H1 (cell line): ENCODE measurements at regions not wholly inside any gene's neighbourhood (a gene's known extent, or its start where the extent isn't known, plus 50 kb on each side); places are given as distances from the start of the nearest gene placed in this dataset.

Source experiments
- CTCF ChIA-PET: fragments of 300-600 bp; sonication (Branson Sonifier 250); formaldehyde crosslinking; loops from one replicate; lab custom pipeline; 2021; ENCODE audit not compliant: partially characterized antibody; lab: Charles Lee
- POLR2A ChIA-PET: fragments of 300-600 bp; sonication (Branson Sonifier 250); formaldehyde crosslinking; loops from one replicate; lab custom pipeline; 2021; ENCODE audit warnings: inconsistent platforms; ENCODE audit not compliant: partially characterized antibody; lab: Charles Lee
- DNase-seq, 2 experiments: peaks; one replicate each; pipeline versions ENCODE4 v3.0.0 to v3.0.0-alpha.2; 2010 to 2022; ENCODE audit warnings: low spot score in 2 of 2, low read depth in 1 of 2, mixed read lengths in 1 of 2
- FAIRE-seq: peaks from 2 replicates; lab custom pipeline; 2011; peaks lifted over from hg19 to GRCh38; lab: Jason Lieb, UNC
- H2AFZ ChIP-seq: 2 replicates; pipeline ENCODE4 v1.8.1; 2012; ENCODE audit warnings: low read length, inconsistent platforms
- H2AK5ac ChIP-seq: 2 replicates; pipeline ENCODE4 v1.6.1; 2013; ENCODE audit warnings: low read depth, low read length
- H2BK120ac ChIP-seq: replicated peaks from 2 replicates; pipeline ENCODE3; 2013; ENCODE audit warnings: low read depth, low read length, inconsistent platforms
- H2BK12ac ChIP-seq: 2 replicates; pipeline ENCODE4 v1.6.1; 2013; ENCODE audit warnings: low read depth, low read length
- H2BK15ac ChIP-seq: 2 replicates; pipeline ENCODE4 v1.6.1; 2013; ENCODE audit warnings: low read length
- H2BK20ac ChIP-seq: 2 replicates; pipeline ENCODE4 v1.6.1; 2013; ENCODE audit warnings: low read length
- H2BK5ac ChIP-seq: 2 replicates; pipeline ENCODE4 v1.6.1; 2013; ENCODE audit warnings: low read depth, low read length
- H3K14ac ChIP-seq: 2 replicates; pipeline ENCODE4 v1.6.1; 2013; ENCODE audit warnings: inconsistent platforms; ENCODE audit not compliant: insufficient read length
- H3K18ac ChIP-seq: 2 replicates; pipeline ENCODE4 v1.6.1; 2013; ENCODE audit warnings: low read length; ENCODE audit errors: extremely low read depth
- H3K23ac ChIP-seq: 2 replicates; pipeline ENCODE4 v1.6.1; 2013; ENCODE audit warnings: inconsistent platforms; ENCODE audit not compliant: insufficient read length
- H3K23me2 ChIP-seq: 2 replicates; pipeline ENCODE4 v1.6.1; 2013; ENCODE audit warnings: low read depth, low read length
- H3K27ac ChIP-seq: 2 replicates; pipeline ENCODE4 v1.6.1; 2011; ENCODE audit warnings: low read depth, low read length, inconsistent platforms
- H3K27me3 ChIP-seq, 4 experiments: replicated peaks in 1 of 4; 1 replicate in 1 of 4; 2 replicates in 3 of 4; pipeline versions ENCODE4 v1.6.1 to v1.8.1; 2011 to 2013; ENCODE audit warnings: low read length in 3 of 4, mild to moderate bottlenecking in 3 of 4, inconsistent platforms in 2 of 4, mixed read lengths in 2 of 4, moderate library complexity in 1 of 4; ENCODE audit not compliant: control insufficient read depth in 3 of 4, insufficient read depth in 3 of 4; ENCODE audit errors: extremely low read depth in 1 of 4
- H3K36me3 ChIP-seq, 4 experiments: 2 replicates each; pipeline versions ENCODE4 v1.6.1 to v1.8.1; 2011 to 2013; ENCODE audit warnings: mild to moderate bottlenecking in 4 of 4, low read length in 3 of 4, moderate library complexity in 2 of 4, control low read depth in 1 of 4, inconsistent platforms in 1 of 4; ENCODE audit not compliant: insufficient read depth in 4 of 4, control insufficient read depth in 2 of 4
- H3K4ac ChIP-seq: replicated peaks from 2 replicates; pipeline ENCODE3; 2013; ENCODE audit warnings: low read length, low read depth, mixed read lengths, inconsistent platforms; ENCODE audit not compliant: insufficient read length
- H3K4me1 ChIP-seq, 4 experiments: replicated peaks in 1 of 4; 1 replicate in 1 of 4; 2 replicates in 3 of 4; pipeline versions ENCODE4 v1.6.1 to v1.8.1; 2011 to 2013; ENCODE audit warnings: low read length in 3 of 4, inconsistent platforms in 2 of 4, mixed read lengths in 1 of 4; ENCODE audit not compliant: insufficient read depth in 4 of 4, control insufficient read depth in 3 of 4
- H3K4me2 ChIP-seq, 2 experiments: 2 replicates each; pipeline versions ENCODE4 v1.6.1 to v1.8.1; 2011 to 2013; ENCODE audit warnings: low read depth in 2 of 2, low read length in 2 of 2, control low read depth in 1 of 2, inconsistent platforms in 1 of 2, mild to moderate bottlenecking in 1 of 2; ENCODE audit not compliant: insufficient read depth in 1 of 2
- H3K4me3 ChIP-seq, 4 experiments: fragments of 200-600, 300-600 bp in 1 of 4; sonication (generic), shearing (Covaris generic), sonication (Bioruptor Twin) in 1 of 4; 2 replicates each; pipeline versions ENCODE4 v1.5.1 to v1.8.1; 2011 to 2016; ENCODE audit warnings: low read length in 4 of 4, low read depth in 3 of 4, control low read depth in 2 of 4, inconsistent platforms in 2 of 4, mild to moderate bottlenecking in 2 of 4, mixed read lengths in 1 of 4, moderate library complexity in 1 of 4; ENCODE audit not compliant: insufficient read depth in 2 of 4; ENCODE audit errors: extremely low read depth in 1 of 4
- H3K56ac ChIP-seq: replicated peaks from 2 replicates; pipeline ENCODE3; 2013; ENCODE audit warnings: low read depth, mild to moderate bottlenecking, mixed read lengths, low read length, inconsistent platforms; ENCODE audit not compliant: insufficient read length
- H3K79me1 ChIP-seq: 2 replicates; pipeline ENCODE4 v1.6.1; 2013; ENCODE audit warnings: low read depth, low read length, control low read depth
- H3K79me2 ChIP-seq, 2 experiments: 2 replicates each; pipeline versions ENCODE4 v1.6.1 to v1.8.1; 2012 to 2013; ENCODE audit warnings: low read length in 2 of 2, mild to moderate bottlenecking in 2 of 2, inconsistent platforms in 1 of 2; ENCODE audit not compliant: insufficient read depth in 2 of 2, control insufficient read depth in 1 of 2
- H3K9ac ChIP-seq, 4 experiments: replicated peaks in 1 of 4; 1 replicate in 1 of 4; 2 replicates in 3 of 4; pipeline versions ENCODE4 v1.6.1 to v1.8.1; 2011 to 2013; ENCODE audit warnings: low read depth in 3 of 4, low read length in 3 of 4, control low read depth in 2 of 4, mild to moderate bottlenecking in 2 of 4, moderate library complexity in 2 of 4, inconsistent platforms in 1 of 4; ENCODE audit errors: extremely low read depth in 1 of 4
- H3K9me3 ChIP-seq, 2 experiments: 2 replicates each; pipeline versions ENCODE4 v1.6.1 to v1.8.1; 2012 to 2013; ENCODE audit warnings: mild to moderate bottlenecking in 2 of 2, moderate library complexity in 2 of 2, control low read depth in 1 of 2, inconsistent platforms in 1 of 2, low read depth in 1 of 2, low read length in 1 of 2, mixed read lengths in 1 of 2; ENCODE audit not compliant: insufficient read depth in 2 of 2
- H4K20me1 ChIP-seq, 2 experiments: replicated peaks in 1 of 2; 2 replicates each; pipeline versions ENCODE3 to v1.8.1; 2011 to 2013; ENCODE audit warnings: inconsistent platforms in 2 of 2, low read length in 2 of 2, mild to moderate bottlenecking in 1 of 2; ENCODE audit not compliant: insufficient read depth in 2 of 2, control insufficient read depth in 1 of 2
- H4K5ac ChIP-seq: 2 replicates; pipeline ENCODE4 v1.6.1; 2013; ENCODE audit warnings: low read length, low read depth, mixed read lengths, inconsistent platforms; ENCODE audit not compliant: insufficient read length
- H4K8ac ChIP-seq: 2 replicates; pipeline ENCODE4 v1.8.0; 2013; ENCODE audit warnings: mild to moderate bottlenecking, moderate library complexity, low read length, inconsistent platforms; ENCODE audit not compliant: insufficient read depth; ENCODE audit errors: extremely low read depth
- H4K91ac ChIP-seq: replicated peaks from 2 replicates; pipeline ENCODE3; 2013; ENCODE audit warnings: low read length, mixed read lengths, inconsistent platforms; ENCODE audit not compliant: insufficient read length
- BACH1 ChIP-seq: IDR thresholded peaks from 2 replicates; pipeline ENCODE4 v1.6.1; 2012; ENCODE audit warnings: low read length, improper control_type of control experiment
- BRCA1 ChIP-seq: IDR thresholded peaks from 2 replicates; pipeline ENCODE4 v1.6.1; 2012; ENCODE audit warnings: low read depth, low read length, improper control_type of control experiment
- CEBPB ChIP-seq: IDR thresholded peaks from 2 replicates; pipeline ENCODE4 v1.6.1; 2012; ENCODE audit warnings: low read depth, low read length
- CTBP2 ChIP-seq: IDR thresholded peaks from 2 replicates; pipeline ENCODE4 v1.7.0; 2011; ENCODE audit warnings: borderline replicate concordance, mild to moderate bottlenecking, moderate library complexity, mixed read lengths, low read length; ENCODE audit not compliant: insufficient read depth, insufficient read length
- HDAC6 ChIP-seq: IDR thresholded peaks from one replicate; pipeline ENCODE4 v1.7.1; 2012; ENCODE audit warnings: low read depth, mild to moderate bottlenecking, inconsistent platforms, low read length, moderate library complexity
- KDM4A ChIP-seq: IDR thresholded peaks from one replicate; pipeline ENCODE4 v1.7.1; 2012; ENCODE audit warnings: low read depth, mild to moderate bottlenecking, moderate library complexity, low read length, inconsistent platforms; ENCODE audit not compliant: severe bottlenecking
- NRF1 ChIP-seq: IDR thresholded peaks from 2 replicates; pipeline ENCODE4 v1.6.1; 2011; ENCODE audit warnings: mild to moderate bottlenecking, low read depth, low read length, improper control_type of control experiment
- POU5F1 ChIP-seq: IDR thresholded peaks from 2 replicates; pipeline ENCODE4 v1.6.1; 2011; ENCODE audit warnings: low read depth, mild to moderate bottlenecking, low read length, moderate library complexity
- TAF7 ChIP-seq: optimal IDR thresholded peaks from 2 replicates; pipeline ENCODE3; 2011; ENCODE audit warnings: low read depth, mild to moderate bottlenecking, inconsistent platforms, low read length, moderate library complexity, borderline replicate concordance
- TCF12 ChIP-seq: IDR thresholded peaks from 2 replicates; pipeline ENCODE4 v1.6.1; 2011; ENCODE audit warnings: low read depth, mild to moderate bottlenecking, low read length
- YY1 ChIP-seq: IDR thresholded peaks from 2 replicates; pipeline ENCODE4 v1.6.1; 2011; ENCODE audit warnings: low read depth, mild to moderate bottlenecking, low read length
- WGBS, 2 experiments: shearing (Covaris generic) in 1 of 2; methylation state at CpG; one replicate each; pipeline versions ENCODE4 v1.1.6 to v1.1.7; 2013 to 2015; ENCODE audit warnings: low lambda C conversion rate in 2 of 2, mixed read lengths in 2 of 2, inconsistent platforms in 1 of 2, low coverage in 1 of 2, missing lambda C conversion rate in 1 of 2; ENCODE audit not compliant: insufficient replicate concordance in 2 of 2, insufficient coverage in 1 of 2, insufficient read length in 1 of 2; ENCODE audit errors: extremely low coverage in 1 of 2, missing lambda C conversion rate in 1 of 2; 5-methylcytosine and 5-hydroxymethylcytosine counted together
- TF ChIP-seq, protein P1 (sequence below), 3 experiments: IDR thresholded peaks; 1 replicate in 2 of 3; 2 replicates in 1 of 3; pipeline versions ENCODE4 v1.5.1 to v1.6.1; 2011; ENCODE audit warnings: low read length in 3 of 3, mild to moderate bottlenecking in 3 of 3, inconsistent platforms in 2 of 3, low read depth in 1 of 3, moderate library complexity in 1 of 3; ENCODE audit not compliant: insufficient read depth in 1 of 3; ENCODE audit errors: control extremely low read depth in 1 of 3

DNA sequence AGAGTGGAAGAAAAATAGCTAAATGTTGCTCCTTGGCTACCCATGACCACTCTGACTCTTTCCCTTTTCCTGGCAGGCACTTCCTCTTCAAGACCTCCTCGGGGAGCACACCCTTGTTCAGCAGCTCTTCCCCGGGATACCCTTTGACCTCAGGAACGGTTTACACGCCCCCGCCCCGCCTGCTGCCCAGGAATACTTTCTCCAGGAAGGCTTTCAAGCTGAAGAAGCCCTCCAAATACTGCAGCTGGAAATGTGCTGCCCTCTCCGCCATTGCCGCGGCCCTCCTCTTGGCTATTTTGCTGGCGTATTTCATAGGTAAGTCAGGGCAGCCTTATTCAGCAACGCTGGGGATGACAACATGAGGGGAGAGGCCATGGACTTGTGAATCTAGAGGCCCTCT, 298.6 kb upstream of the WWC1 start:
- Histone ChIP-seq H4K8ac (no peak overlapping the region), H3K79me2 (no peaks in the 10 kb centered on the region), H3K23me2 (no peaks in the 10 kb centered on the region), H3K27ac (no peak overlapping the region), H3K18ac (no peak overlapping the region), H3K4me2 (no peak overlapping the region), H3K4me3 (no peak overlapping the region), H2BK20ac (no peak overlapping the region), H3K9me3 (no peaks in the 10 kb centered on the region), H3K27me3 (no peaks in the 10 kb centered on the region), H3K4me1 (peaks cover 0 to under 1% (median 0%) of the 10 kb centered on the region in 4 experiments; a peak in 1 of 7 replicates), H2AFZ (no peak overlapping the region), H3K23ac (no peak overlapping the region), H2BK120ac (no peak overlapping the region), H3K4ac (no peak overlapping the region), H3K79me1 (no peaks in the 10 kb centered on the region), H3K9ac (no peak overlapping the region), H3K14ac (no peak overlapping the region), H3K36me3 (no peaks in the 10 kb centered on the region), H3K56ac (no peak overlapping the region), H2BK15ac (no peak overlapping the region), H2BK12ac (no peak overlapping the region), H4K91ac (no peak overlapping the region), H2BK5ac (no peak overlapping the region), H4K20me1 (no peaks in the 10 kb centered on the region), H4K5ac (no peak overlapping the region), H2AK5ac (no peak overlapping the region)
- DNase-seq (no peak), FAIRE-seq (no peak)
- WGBS, 2 experiments: 87% methylated on average over 11 of the region's 11 CpGs; no CpG with 5 or more reads in 1 of the 2 experiments
- ChIA-PET CTCF (interaction anchor here (1.4 to 1.8 kb wide), 2 partner anchors 16 to 24 kb away, joined by 3 to 4 read pairs; no protein-coding TSS in a partner anchor), POLR2A (interaction anchor here (1.1 kb wide), 1 partner anchor 42 kb away, joined by 3 read pairs; no protein-coding TSS in a partner anchor)
- no peak for TF ChIP-seq TCF12
- no peak for TF ChIP-seq NRF1
- TF ChIP-seq BRCA1: no peak
- TF ChIP-seq, protein P1, sequence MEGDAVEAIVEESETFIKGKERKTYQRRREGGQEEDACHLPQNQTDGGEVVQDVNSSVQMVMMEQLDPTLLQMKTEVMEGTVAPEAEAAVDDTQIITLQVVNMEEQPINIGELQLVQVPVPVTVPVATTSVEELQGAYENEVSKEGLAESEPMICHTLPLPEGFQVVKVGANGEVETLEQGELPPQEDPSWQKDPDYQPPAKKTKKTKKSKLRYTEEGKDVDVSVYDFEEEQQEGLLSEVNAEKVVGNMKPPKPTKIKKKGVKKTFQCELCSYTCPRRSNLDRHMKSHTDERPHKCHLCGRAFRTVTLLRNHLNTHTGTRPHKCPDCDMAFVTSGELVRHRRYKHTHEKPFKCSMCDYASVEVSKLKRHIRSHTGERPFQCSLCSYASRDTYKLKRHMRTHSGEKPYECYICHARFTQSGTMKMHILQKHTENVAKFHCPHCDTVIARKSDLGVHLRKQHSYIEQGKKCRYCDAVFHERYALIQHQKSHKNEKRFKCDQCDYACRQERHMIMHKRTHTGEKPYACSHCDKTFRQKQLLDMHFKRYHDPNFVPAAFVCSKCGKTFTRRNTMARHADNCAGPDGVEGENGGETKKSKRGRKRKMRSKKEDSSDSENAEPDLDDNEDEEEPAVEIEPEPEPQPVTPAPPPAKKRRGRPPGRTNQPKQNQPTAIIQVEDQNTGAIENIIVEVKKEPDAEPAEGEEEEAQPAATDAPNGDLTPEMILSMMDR (IDR thresholded peaks at IDR 0.05; ENCODE audit: control extremely low read depth in 1 of 3, insufficient read depth in 1 of 3, low read depth in 1 of 3, low read length in 3 of 3): no peak
- no peak for TF ChIP-seq BACH1
- no peak for TF ChIP-seq KDM4A
- no peak for TF ChIP-seq YY1
- no peak for TF ChIP-seq CTBP2
- no peak for TF ChIP-seq TAF7
- TF ChIP-seq POU5F1: no peak
- no peak for TF ChIP-seq HDAC6
- no peak for TF ChIP-seq CEBPB
